ENCODE measurements at regions not wholly inside any gene's neighbourhood (a gene's known extent, or its start where the extent isn't known, plus 50 kb on each side); places are given as distances from the start of the nearest gene placed in this dataset.

DNA sequence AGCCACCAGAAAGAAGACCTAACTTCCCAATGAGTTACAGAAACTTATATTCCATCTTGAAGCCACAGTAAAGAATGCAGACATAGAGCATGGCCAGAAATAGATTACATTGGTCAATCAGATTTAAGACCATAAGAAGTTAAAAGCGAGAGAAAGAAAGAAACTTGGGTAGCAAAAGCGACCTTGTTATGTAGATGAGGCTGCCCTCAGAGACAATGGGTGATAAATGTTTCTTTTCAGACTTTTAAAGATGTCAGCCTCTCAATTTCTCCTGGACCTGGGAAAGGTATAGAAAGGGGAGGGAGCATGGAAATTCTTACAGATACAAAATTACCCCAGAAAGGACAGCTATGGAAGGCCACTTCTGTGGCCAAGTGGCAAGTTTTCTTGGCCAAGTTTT, 732.6 kb upstream of the LUZP2 start:
- Histone ChIP-seq H3K9me2 (replicated peaks; ENCODE audit: control insufficient read depth, low read length) (no peaks in the 10 kb centered on the region), H3K9me3 (ENCODE audit: control insufficient read depth, insufficient read depth, low read length) (peaks cover 4% of the 10 kb centered on the region; the same call in 1 of the 2 replicates), H4K20me1 (ENCODE audit: control insufficient read depth, insufficient read depth, low read depth, low read length) (no peaks in the 10 kb centered on the region), H3K27ac (ENCODE audit: low read depth, low read length) (no peak overlapping the region), H3K4me1 (ENCODE audit: control insufficient read depth, low read length) (no peaks in the 10 kb centered on the region), H3K79me2 (ENCODE audit: control insufficient read depth, low read length) (no peaks in the 10 kb centered on the region), H3K27me3 (ENCODE audit: control insufficient read depth, low read length) (no peaks in the 10 kb centered on the region), H3K4me2 (ENCODE audit: low read length) (no peak overlapping the region), H3F3A (ENCODE audit: control insufficient read depth, insufficient read depth) (no peaks in the 10 kb centered on the region), H3K36me3 (ENCODE audit: control insufficient read depth, low read length) (no peaks in the 10 kb centered on the region), H3K4me3 (ENCODE audit: low read length) (no peak overlapping the region)
- TF ChIP-seq, protein P1, sequence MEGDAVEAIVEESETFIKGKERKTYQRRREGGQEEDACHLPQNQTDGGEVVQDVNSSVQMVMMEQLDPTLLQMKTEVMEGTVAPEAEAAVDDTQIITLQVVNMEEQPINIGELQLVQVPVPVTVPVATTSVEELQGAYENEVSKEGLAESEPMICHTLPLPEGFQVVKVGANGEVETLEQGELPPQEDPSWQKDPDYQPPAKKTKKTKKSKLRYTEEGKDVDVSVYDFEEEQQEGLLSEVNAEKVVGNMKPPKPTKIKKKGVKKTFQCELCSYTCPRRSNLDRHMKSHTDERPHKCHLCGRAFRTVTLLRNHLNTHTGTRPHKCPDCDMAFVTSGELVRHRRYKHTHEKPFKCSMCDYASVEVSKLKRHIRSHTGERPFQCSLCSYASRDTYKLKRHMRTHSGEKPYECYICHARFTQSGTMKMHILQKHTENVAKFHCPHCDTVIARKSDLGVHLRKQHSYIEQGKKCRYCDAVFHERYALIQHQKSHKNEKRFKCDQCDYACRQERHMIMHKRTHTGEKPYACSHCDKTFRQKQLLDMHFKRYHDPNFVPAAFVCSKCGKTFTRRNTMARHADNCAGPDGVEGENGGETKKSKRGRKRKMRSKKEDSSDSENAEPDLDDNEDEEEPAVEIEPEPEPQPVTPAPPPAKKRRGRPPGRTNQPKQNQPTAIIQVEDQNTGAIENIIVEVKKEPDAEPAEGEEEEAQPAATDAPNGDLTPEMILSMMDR (IDR thresholded peaks at IDR 0.05; ENCODE audit: low read depth, low read length, poor library complexity, severe bottlenecking), result no peak
- no peak for TF ChIP-seq EZH2phosphoT487 (IDR thresholded peaks at IDR 0.05; ENCODE audit: borderline replicate concordance, low read length)

DNA sequence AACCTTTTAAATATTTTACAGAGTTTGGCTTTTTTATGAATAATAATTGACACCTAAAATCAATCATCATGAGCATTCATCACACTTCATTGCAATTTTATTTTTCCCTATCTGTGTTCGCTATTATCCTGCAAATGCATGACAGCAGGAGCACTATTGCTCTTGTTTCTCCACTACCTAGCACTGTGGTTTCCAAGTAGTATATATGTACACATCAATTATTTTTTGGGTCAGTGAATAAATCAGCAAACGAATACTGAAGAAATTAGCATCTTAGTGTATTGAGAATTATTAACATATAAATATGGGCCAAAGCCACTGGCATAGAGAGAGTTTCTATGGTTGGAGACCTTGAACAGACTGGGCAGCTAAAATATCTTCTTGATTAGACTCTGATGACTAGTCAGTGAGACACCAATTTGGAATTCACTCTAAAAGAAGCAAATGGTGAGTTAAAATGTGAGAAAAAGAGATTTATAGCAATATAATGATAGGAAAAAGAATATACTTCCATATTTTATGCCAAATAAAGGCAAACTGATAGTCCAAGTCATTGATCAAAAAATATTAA, 731.1 kb upstream of the LUZP2 start:
- peaks cover 12% of the 10 kb centered on the region; the same call in 1 of the 2 replicates for H3K9me3 ChIP-seq (ENCODE audit: control insufficient read depth, insufficient read depth, low read length)
- no peak overlapping the region for H3K27ac ChIP-seq (ENCODE audit: low read depth, low read length)
- H3K9me2 ChIP-seq (replicated peaks; ENCODE audit: control insufficient read depth, low read length), result no peaks in the 10 kb centered on the region
- no peak overlapping the region for H3K4me3 ChIP-seq (ENCODE audit: low read length)
- no peaks in the 10 kb centered on the region for H3K79me2 ChIP-seq (ENCODE audit: control insufficient read depth, low read length)
- no peak overlapping the region for H3K4me2 ChIP-seq (ENCODE audit: low read length)
- no peaks in the 10 kb centered on the region for H3K4me1 ChIP-seq (ENCODE audit: control insufficient read depth, low read length)
- no peaks in the 10 kb centered on the region for H3K36me3 ChIP-seq (ENCODE audit: control insufficient read depth, low read length)
- no peaks in the 10 kb centered on the region for H4K20me1 ChIP-seq (ENCODE audit: control insufficient read depth, insufficient read depth, low read depth, low read length)
- no peaks in the 10 kb centered on the region for H3K27me3 ChIP-seq (ENCODE audit: control insufficient read depth, low read length)
- no peaks in the 10 kb centered on the region for H3F3A ChIP-seq (ENCODE audit: control insufficient read depth, insufficient read depth)
- no peak for TF ChIP-seq EZH2phosphoT487 (IDR thresholded peaks at IDR 0.05; ENCODE audit: borderline replicate concordance, low read length)
- TF ChIP-seq, protein P1 (IDR thresholded peaks at IDR 0.05; ENCODE audit: low read depth, low read length, poor library complexity, severe bottlenecking), result no peak

DNA sequence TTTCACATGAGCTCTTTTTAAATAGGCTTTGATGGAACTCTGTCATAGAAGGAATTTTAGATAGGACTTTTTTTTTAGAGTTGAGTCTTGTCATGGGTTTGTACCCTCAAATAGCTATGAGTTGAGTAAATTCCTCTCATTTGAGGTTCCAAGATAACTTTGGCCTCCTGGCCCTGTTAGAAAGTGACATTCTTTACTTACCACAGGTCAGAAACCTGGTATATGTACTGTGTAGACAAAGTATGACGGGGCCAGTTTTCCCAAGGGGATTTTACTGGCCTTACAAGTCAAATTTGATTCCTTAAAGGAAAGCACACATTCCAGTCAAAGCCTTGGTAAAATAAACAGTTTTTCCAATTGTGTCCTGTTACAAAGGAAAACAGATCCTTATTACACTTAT, 729.3 kb upstream of the LUZP2 start:
- Histone ChIP-seq H3K9me3 (ENCODE audit: control insufficient read depth, insufficient read depth, low read length) (peaks cover 12% of the 10 kb centered on the region; the same call in 1 of the 2 replicates), H4K20me1 (ENCODE audit: control insufficient read depth, insufficient read depth, low read depth, low read length) (no peaks in the 10 kb centered on the region), H3K4me1 (ENCODE audit: control insufficient read depth, low read length) (no peaks in the 10 kb centered on the region)

More for the DNA sequence above, 729.3 kb upstream of the LUZP2 start:
- Histone ChIP-seq H3K27ac (ENCODE audit: low read depth, low read length) (no peak overlapping the region), H3K36me3 (ENCODE audit: control insufficient read depth, low read length) (no peaks in the 10 kb centered on the region), H3K79me2 (ENCODE audit: control insufficient read depth, low read length) (no peaks in the 10 kb centered on the region), H3K4me2 (ENCODE audit: low read length) (no peak overlapping the region), H3F3A (ENCODE audit: control insufficient read depth, insufficient read depth) (no peaks in the 10 kb centered on the region), H3K27me3 (ENCODE audit: control insufficient read depth, low read length) (no peaks in the 10 kb centered on the region), H3K9me2 (replicated peaks; ENCODE audit: control insufficient read depth, low read length) (no peaks in the 10 kb centered on the region), H3K4me3 (ENCODE audit: low read length) (no peak overlapping the region)
- TF ChIP-seq, protein P1 (IDR thresholded peaks at IDR 0.05; ENCODE audit: low read depth, low read length, poor library complexity, severe bottlenecking), result no peak
- TF ChIP-seq EZH2phosphoT487 (IDR thresholded peaks at IDR 0.05; ENCODE audit: borderline replicate concordance, low read length), result no peak

Measured in DOHH2 (cell line).